Astrocyte of the cerebellum (primary cell): ENCODE measurements at regions not wholly inside any gene's neighbourhood (a gene's known extent, or its start where the extent isn't known, plus 50 kb on each side); places are given as distances from the start of the nearest gene placed in this dataset.

ENCODE experiments used
- DNase-seq: peaks from one replicate; pipeline ENCODE4 v3.0.0-alpha.2; 2011; ENCODE audit warnings: low read depth
- H3K4me3 ChIP-seq: 2 replicates; pipeline ENCODE4 v1.5.1; 2011; ENCODE audit warnings: mild to moderate bottlenecking, low read depth, low read length, moderate library complexity
- in situ Hi-C: cut with HindIII; loops from 2 replicates; pipeline ENCODE4 v1.10.0; 2017; ENCODE audit warnings: low sequenced_read_pairs
- TF ChIP-seq, protein P1 (sequence below): IDR thresholded peaks from 2 replicates; pipeline ENCODE4 v1.5.1; 2012; ENCODE audit warnings: low read length, low read depth, moderate library complexity, mild to moderate bottlenecking; ENCODE audit errors: missing control alignments

GRCh38 chr11:81397316-81397715 is 1336.3 kb downstream of the FAM181B start:
- TF ChIP-seq, protein P1, sequence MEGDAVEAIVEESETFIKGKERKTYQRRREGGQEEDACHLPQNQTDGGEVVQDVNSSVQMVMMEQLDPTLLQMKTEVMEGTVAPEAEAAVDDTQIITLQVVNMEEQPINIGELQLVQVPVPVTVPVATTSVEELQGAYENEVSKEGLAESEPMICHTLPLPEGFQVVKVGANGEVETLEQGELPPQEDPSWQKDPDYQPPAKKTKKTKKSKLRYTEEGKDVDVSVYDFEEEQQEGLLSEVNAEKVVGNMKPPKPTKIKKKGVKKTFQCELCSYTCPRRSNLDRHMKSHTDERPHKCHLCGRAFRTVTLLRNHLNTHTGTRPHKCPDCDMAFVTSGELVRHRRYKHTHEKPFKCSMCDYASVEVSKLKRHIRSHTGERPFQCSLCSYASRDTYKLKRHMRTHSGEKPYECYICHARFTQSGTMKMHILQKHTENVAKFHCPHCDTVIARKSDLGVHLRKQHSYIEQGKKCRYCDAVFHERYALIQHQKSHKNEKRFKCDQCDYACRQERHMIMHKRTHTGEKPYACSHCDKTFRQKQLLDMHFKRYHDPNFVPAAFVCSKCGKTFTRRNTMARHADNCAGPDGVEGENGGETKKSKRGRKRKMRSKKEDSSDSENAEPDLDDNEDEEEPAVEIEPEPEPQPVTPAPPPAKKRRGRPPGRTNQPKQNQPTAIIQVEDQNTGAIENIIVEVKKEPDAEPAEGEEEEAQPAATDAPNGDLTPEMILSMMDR, result no peak
- H3K4me3 ChIP-seq, result no peak overlapping the region
- in situ Hi-C loops, result no loop called here
- DNase-seq, result no peak

DNA sequence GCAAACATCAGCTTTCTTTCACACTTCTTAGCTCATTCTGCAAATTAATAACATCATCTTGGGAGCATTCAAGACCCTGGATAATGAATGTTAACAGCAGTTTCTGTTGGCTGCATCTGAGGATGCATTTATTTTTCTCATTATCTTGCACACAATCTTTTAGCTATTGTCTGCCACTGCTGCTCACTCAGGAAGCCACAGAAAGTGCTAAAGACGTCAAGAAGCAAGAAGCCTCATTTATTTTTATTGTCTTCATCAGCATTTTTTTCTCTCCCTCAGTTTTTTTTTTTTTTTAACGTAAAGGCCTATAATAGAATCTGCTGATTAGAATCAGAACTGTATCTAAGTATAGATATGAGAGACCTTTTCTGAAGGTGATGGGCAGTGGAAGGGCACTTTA is 1339.4 kb downstream of the FAM181B start:
- DNase-seq, result no peak
- H3K4me3 ChIP-seq, result no peak overlapping the region
- in situ Hi-C loops, result no loop called here
- TF ChIP-seq, protein P1, result no peak

DNA sequence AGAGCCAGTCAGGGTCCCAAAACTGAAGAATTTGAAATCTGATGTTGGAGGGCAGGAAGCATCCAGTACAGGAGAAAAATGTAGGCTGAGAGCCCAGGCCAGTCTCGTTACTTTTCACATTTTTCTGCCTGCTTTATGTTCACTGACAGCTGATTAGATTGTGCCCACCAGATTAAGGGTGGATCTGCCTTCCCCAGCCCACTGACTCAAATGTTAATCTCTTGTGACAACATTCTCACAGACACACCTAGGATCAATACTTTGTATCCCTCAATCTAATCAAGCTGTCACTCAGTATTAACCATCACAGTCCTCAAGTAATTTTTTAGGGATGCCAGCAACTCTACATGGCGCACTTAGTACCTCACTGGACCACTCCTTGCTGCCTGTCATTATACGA is 1345.3 kb downstream of the FAM181B start:
- no peak overlapping the region for H3K4me3 ChIP-seq
- DNase-seq, result no peak
- in situ Hi-C loops, result no loop called here
- TF ChIP-seq, protein P1, result no peak

DNA sequence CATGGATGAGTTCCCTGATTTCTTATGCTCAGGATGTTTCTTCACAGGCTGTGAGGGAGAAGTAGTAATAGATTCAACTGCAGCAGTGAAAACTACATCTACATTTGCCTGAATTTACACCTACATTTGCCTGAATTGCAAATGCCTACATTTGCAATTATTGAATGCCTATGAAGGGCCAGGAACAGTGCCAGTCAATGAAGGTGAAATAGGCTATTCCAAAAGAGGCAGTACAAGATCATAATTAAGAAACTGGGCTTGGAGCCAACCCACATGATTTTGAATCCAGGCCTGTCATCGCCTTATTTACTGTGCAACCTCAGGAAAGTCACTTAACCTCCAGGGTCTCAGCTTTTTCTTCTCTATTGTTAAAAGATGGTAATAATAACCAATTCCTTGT is 1353.3 kb downstream of the FAM181B start:
- peak; percentile 11 for DNase-seq
- no peak overlapping the region for H3K4me3 ChIP-seq
- in situ Hi-C loops, result no loop called here
- TF ChIP-seq, protein P1, result no peak

DNA sequence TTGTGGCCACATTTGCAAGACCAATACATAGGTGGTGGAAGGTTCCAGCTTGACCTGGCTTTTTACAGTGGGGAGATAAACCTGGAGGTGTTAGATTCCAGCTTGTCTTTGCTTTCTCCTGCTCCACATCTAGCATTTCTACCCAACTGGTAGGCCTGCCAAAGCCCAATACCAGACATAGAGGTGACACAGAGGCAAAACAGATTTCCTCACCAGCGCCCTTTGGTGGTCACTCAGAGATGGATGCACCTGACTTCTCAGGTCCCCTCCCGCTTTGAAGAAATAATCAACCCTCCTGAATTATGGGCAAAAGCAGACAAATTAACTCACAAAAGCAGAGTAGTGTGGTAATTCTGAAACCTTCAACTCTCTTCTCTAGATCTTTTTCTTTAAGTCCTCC is 1356.2 kb downstream of the FAM181B start:
- DNase-seq, result no peak
- H3K4me3 ChIP-seq, result no peak overlapping the region
- TF ChIP-seq, protein P1, result no peak
- in situ Hi-C loops, result no loop called here

DNA sequence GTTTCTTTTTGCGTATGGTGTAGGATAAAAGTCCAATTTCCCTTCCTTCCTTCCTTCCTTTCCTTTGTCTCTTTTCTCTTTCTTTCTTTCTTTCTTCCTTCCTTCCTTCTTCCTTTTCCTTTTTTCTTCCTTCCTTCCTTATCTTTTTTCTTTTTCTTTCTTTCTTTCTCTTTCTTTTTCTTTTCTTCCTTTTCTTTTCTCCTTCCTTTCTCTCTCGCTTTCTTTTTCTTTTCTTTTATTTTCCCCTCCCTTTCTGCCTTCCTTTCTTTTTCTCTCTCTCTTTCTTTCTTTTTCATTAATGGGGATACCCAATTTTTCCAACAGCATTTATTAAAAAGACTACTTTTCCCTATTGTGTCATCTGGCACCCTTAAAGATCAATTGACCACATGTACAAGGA is 1359.7 kb downstream of the FAM181B start:
- TF ChIP-seq, protein P1, result no peak
- no peak overlapping the region for H3K4me3 ChIP-seq
- in situ Hi-C loops, result no loop called here
- no peak for DNase-seq

DNA sequence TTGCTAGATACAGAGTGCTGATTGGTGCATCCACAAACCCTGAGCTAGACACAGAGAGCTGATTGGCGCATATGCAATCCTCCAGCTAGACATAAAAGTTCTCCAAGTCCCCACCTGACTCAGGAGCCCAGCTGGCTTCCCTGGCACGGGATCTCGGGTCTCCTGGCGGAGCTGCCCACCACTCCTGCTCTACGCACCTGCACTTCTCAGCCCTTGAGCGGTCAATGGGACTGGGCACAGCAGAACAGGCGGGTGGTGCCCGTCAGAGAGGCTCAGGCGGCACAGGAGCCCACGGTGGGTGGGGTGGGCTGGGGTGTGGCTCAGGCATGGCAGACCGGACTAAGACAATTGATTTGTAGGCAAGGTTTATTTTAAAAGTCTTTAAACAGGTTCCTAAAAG is 1365.5 kb downstream of the FAM181B start:
- no peak for DNase-seq
- TF ChIP-seq, protein P1, result no peak
- no peak overlapping the region for H3K4me3 ChIP-seq
- in situ Hi-C loops, result no loop called here
